B cell (primary cell): ENCODE measurements at regions not wholly inside any gene's neighbourhood (a gene's known extent, or its start where the extent isn't known, plus 50 kb on each side); places are given as distances from the start of the nearest gene placed in this dataset.

Experiments
- ATAC-seq: fragments of 200-7000 bp; cut with Tn5 transposase; one replicate; pipeline ENCODE4 v1.10.0; 2021; ENCODE audit warnings: low read depth, mild to moderate bottlenecking, moderate number of reproducible peaks, moderate library complexity
- CTCF ChIA-PET: fragments of 350-600 bp; sonication (Branson Sonifier 250); formaldehyde crosslinking; loops from one replicate; lab custom pipeline; 2021; ENCODE audit warnings: antibody characterized with exemption, inconsistent platforms; lab: Charles Lee
- POLR2A ChIA-PET: fragments of 350-600 bp; sonication (Branson Sonifier 250); formaldehyde crosslinking; loops from one replicate; lab custom pipeline; 2021; ENCODE audit warnings: antibody characterized with exemption; lab: Charles Lee
- DNase-seq: peaks from one replicate; pipeline ENCODE4 v3.0.0; 2013
- H2AFZ ChIP-seq: 2 replicates; pipeline ENCODE4 v1.6.1; 2012; ENCODE audit warnings: mild to moderate bottlenecking, low read depth, low read length; ENCODE audit not compliant: insufficient read depth, poor library complexity, severe bottlenecking
- H3K27ac ChIP-seq, 2 donors: 1 replicate in 1 of 2; 2 replicates in 1 of 2; pipeline ENCODE4 v1.5.1; 2012 to 2013; ENCODE audit warnings: low read length in 2 of 2, mild to moderate bottlenecking in 2 of 2, moderate library complexity in 1 of 2
- H3K27me3 ChIP-seq, 4 experiments: fragments of 200-600 bp in 1 of 4; sonication (generic) in 1 of 4; replicated peaks in 1 of 4; 1 replicate in 2 of 4; 2 replicates in 2 of 4; pipeline versions ENCODE4 v1.6.1 to v1.7.0; 2013 to 2016; ENCODE audit warnings: low read length in 3 of 4, mild to moderate bottlenecking in 2 of 4, mixed read lengths in 1 of 4, moderate library complexity in 1 of 4; ENCODE audit not compliant: insufficient read depth in 4 of 4, control insufficient read depth in 3 of 4; ENCODE audit errors: control extremely low read depth in 1 of 4
- H3K36me3 ChIP-seq, 2 experiments: replicated peaks in 1 of 2; 1 replicate in 1 of 2; 2 replicates in 1 of 2; pipeline versions ENCODE4 v1.6.1 to v1.7.1; 2013; ENCODE audit warnings: low read length in 1 of 2; ENCODE audit not compliant: insufficient read depth in 2 of 2, control insufficient read depth in 1 of 2; ENCODE audit errors: control extremely low read depth in 1 of 2, extremely low read depth in 1 of 2
- H3K4me1 ChIP-seq, 2 donors: fragments of 200-600 bp in 1 of 2; sonication (generic) in 1 of 2; 1 replicate in 1 of 2; 2 replicates in 1 of 2; pipeline versions ENCODE4 v1.5.1 to v1.6.1; 2013 to 2017; ENCODE audit warnings: low read length in 2 of 2; ENCODE audit not compliant: control insufficient read depth in 2 of 2, insufficient read depth in 2 of 2
- H3K4me2 ChIP-seq: replicated peaks from 2 replicates; pipeline ENCODE3; 2012; ENCODE audit warnings: mild to moderate bottlenecking, low read depth, low read length; ENCODE audit not compliant: poor library complexity, severe bottlenecking
- H3K4me3 ChIP-seq, 5 experiments: fragments of 200-600 bp in 1 of 5; sonication (generic) in 1 of 5; 1 replicate in 3 of 5; 2 replicates in 2 of 5; pipeline versions ENCODE4 v1.5.1 to v1.7.0; 2011 to 2016; ENCODE audit warnings: low read length in 4 of 5, mild to moderate bottlenecking in 4 of 5, low read depth in 2 of 5, control low read depth in 1 of 5, moderate library complexity in 1 of 5; ENCODE audit not compliant: insufficient read depth in 1 of 5; ENCODE audit errors: control extremely low read depth in 1 of 5, extremely low read depth in 1 of 5
- H3K79me2 ChIP-seq: fragments of 200-600 bp; sonication (generic); one replicate; pipeline ENCODE4 v1.6.0; 2016; ENCODE audit warnings: low read length; ENCODE audit not compliant: control insufficient read depth, insufficient read depth
- H3K9ac ChIP-seq: fragments of 200-600 bp; sonication (generic); 2 replicates; pipeline ENCODE4 v1.6.1; 2017; ENCODE audit warnings: mild to moderate bottlenecking, low read length, moderate library complexity
- H3K9me3 ChIP-seq, 3 donors: one replicate each; pipeline versions ENCODE4 v1.6.1 to v1.7.1; 2013; ENCODE audit warnings: low read length in 2 of 3; ENCODE audit not compliant: control insufficient read depth in 2 of 3, insufficient read depth in 1 of 3; ENCODE audit errors: control extremely low read depth in 1 of 3
- H4K20me1 ChIP-seq: 2 replicates; pipeline ENCODE4 v1.6.0; 2012; ENCODE audit warnings: mild to moderate bottlenecking, low read length; ENCODE audit not compliant: insufficient read depth, control insufficient read depth, poor library complexity, severe bottlenecking
- H3K27ac Mint-ChIP-seq: one replicate; pipeline ENCODE4 v1.8.0; 2021; ENCODE audit warnings: mixed read lengths
- H3K27me3 Mint-ChIP-seq: one replicate; pipeline ENCODE4 v1.8.0; 2021; ENCODE audit warnings: mixed read lengths
- H3K4me1 Mint-ChIP-seq: one replicate; pipeline ENCODE4 v1.8.0; 2021; ENCODE audit warnings: mixed read lengths
- H3K4me3 Mint-ChIP-seq: one replicate; pipeline ENCODE4 v1.8.0; 2021; ENCODE audit warnings: mixed read lengths
- H3K9me3 Mint-ChIP-seq: one replicate; pipeline ENCODE4 v1.8.0; 2022; ENCODE audit warnings: mixed read lengths; ENCODE audit not compliant: insufficient read depth
- EZH2 ChIP-seq: IDR thresholded peaks from 2 replicates; pipeline ENCODE4 v1.6.1; 2012; ENCODE audit warnings: borderline replicate concordance, low read depth, mild to moderate bottlenecking, moderate library complexity, low read length; ENCODE audit not compliant: insufficient read depth, poor library complexity, severe bottlenecking
- whole genome bisulfite sequencing: methylation state at CpG from one replicate; pipeline ENCODE4 v1.1.5; 2013; ENCODE audit warnings: missing lambda C conversion rate; ENCODE audit not compliant: insufficient coverage; 5-methylcytosine and 5-hydroxymethylcytosine counted together
- intact Hi-C: fragments of 100-400 bp; cut with micrococcal nuclease; formaldehyde crosslinking; loops from one replicate; pipeline ENCODE4 v1.10.0; 2022
- TF ChIP-seq, protein P1 (sequence below): fragments of 200-600 bp; IDR thresholded peaks from one replicate; pipeline ENCODE4 v1.8.0; 2022; ENCODE audit warnings: antibody characterized with exemption, mild to moderate bottlenecking

DNA sequence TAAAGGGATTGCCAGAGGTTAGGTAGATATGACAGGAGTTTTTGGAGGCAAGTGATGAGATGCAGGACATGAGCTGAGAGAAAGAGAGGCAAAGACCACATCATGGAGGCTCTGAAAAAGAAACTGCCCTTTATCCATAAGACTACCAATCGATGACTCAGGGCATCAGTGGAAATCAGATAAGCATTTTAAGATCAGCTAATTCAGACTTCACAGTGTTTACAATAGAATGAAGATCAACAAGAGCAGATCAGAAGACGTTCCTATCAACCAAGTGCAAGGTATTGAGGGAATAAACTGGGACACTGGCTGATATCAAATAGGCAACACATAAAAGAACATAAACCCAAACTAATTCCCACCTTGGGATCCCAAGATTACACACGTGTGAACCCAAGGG, 227.2 kb downstream of the SLCO4C1 start:
- H4K20me1 ChIP-seq = no peaks in the 10 kb centered on the region
- Mint-ChIP-seq H3K27ac (no peak overlapping the region), H3K4me1 (no peaks in the 10 kb centered on the region), H3K27me3 (no peaks in the 10 kb centered on the region), H3K4me3 (no peak overlapping the region), H3K9me3 (no peaks in the 10 kb centered on the region)
- H3K27ac ChIP-seq = no peak overlapping the region
- no peaks in the 10 kb centered on the region for H3K36me3 ChIP-seq
- no peaks in the 10 kb centered on the region for H3K4me1 ChIP-seq
- no peaks in the 10 kb centered on the region for H3K27me3 ChIP-seq
- H3K4me2 ChIP-seq = no peak overlapping the region
- intact Hi-C loops = no loop called here
- H3K79me2 ChIP-seq = no peaks in the 10 kb centered on the region
- peaks cover 0 to 1% (median 0%) of the 10 kb centered on the region in 3 donors for H3K9me3 ChIP-seq
- no peak overlapping the region for H2AFZ ChIP-seq
- no peak for ATAC-seq
- no peak for DNase-seq
- ChIA-PET POLR2A (no interaction called here), CTCF (no interaction called here)
- TF ChIP-seq, protein P1, sequence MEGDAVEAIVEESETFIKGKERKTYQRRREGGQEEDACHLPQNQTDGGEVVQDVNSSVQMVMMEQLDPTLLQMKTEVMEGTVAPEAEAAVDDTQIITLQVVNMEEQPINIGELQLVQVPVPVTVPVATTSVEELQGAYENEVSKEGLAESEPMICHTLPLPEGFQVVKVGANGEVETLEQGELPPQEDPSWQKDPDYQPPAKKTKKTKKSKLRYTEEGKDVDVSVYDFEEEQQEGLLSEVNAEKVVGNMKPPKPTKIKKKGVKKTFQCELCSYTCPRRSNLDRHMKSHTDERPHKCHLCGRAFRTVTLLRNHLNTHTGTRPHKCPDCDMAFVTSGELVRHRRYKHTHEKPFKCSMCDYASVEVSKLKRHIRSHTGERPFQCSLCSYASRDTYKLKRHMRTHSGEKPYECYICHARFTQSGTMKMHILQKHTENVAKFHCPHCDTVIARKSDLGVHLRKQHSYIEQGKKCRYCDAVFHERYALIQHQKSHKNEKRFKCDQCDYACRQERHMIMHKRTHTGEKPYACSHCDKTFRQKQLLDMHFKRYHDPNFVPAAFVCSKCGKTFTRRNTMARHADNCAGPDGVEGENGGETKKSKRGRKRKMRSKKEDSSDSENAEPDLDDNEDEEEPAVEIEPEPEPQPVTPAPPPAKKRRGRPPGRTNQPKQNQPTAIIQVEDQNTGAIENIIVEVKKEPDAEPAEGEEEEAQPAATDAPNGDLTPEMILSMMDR = no peak
- no peak for TF ChIP-seq EZH2
- no peak overlapping the region for H3K9ac ChIP-seq
- no peak overlapping the region for H3K4me3 ChIP-seq
- WGBS = no CpG with 5 or more reads among the region's 3 CpGs

DNA sequence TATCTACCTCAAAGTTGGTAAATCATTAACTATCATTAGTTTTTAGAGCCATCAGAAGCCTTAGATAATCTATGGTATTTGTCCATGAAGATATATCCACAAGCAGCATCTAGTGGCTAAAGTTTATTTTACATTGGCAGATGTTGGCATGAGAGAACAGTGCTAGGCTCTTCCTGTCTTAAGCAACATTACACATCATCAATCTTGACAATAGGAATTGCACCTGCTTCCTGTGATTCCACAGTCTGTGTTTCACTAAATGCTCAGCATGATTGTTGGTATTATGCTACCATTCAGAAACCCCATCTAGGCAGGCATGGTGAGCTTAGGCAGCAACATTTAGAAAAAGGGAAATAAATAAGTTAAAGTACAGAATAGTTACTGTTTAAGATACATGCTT, 246.6 kb downstream of the SLCO4C1 start:
- ChIA-PET CTCF (no interaction called here), POLR2A (no interaction called here)
- H3K27me3 Mint-ChIP-seq = no peaks in the 10 kb centered on the region
- Histone ChIP-seq H3K36me3 (no peaks in the 10 kb centered on the region), H3K4me2 (no peak overlapping the region), H3K27ac (no peak overlapping the region), H2AFZ (no peak overlapping the region), H3K4me3 (no peak overlapping the region), H3K9me3 (no peaks in the 10 kb centered on the region), H3K4me1 (no peaks in the 10 kb centered on the region), H3K9ac (no peak overlapping the region), H3K27me3 (no peaks in the 10 kb centered on the region), H4K20me1 (no peaks in the 10 kb centered on the region), H3K79me2 (no peaks in the 10 kb centered on the region)
- no peaks in the 10 kb centered on the region for H3K4me1 Mint-ChIP-seq
- no peak overlapping the region for H3K27ac Mint-ChIP-seq
- peaks cover 2% of the 10 kb centered on the region for H3K9me3 Mint-ChIP-seq
- TF ChIP-seq, protein P1 = no peak
- TF ChIP-seq EZH2 = no peak
- no peak overlapping the region for H3K4me3 Mint-ChIP-seq
- no peak for DNase-seq
- no peak for ATAC-seq
- intact Hi-C loops = no loop called here
